DOHH2 (cell line): ENCODE measurements at regions not wholly inside any gene's neighbourhood (a gene's known extent, or its start where the extent isn't known, plus 50 kb on each side); places are given as distances from the start of the nearest gene placed in this dataset.

Experiments
- EZH2phosphoT487 ChIP-seq: fragments of 200-600 bp; sonication (generic); IDR thresholded peaks from 2 replicates; pipeline ENCODE4 v1.6.1; 2017; ENCODE audit warnings: borderline replicate concordance, mild to moderate bottlenecking, antibody characterized with exemption, low read length, moderate library complexity, mixed read lengths
- TF ChIP-seq, protein P1 (sequence below): fragments of 200-600 bp; sonication (generic); IDR thresholded peaks from one replicate; pipeline ENCODE4 v1.5.1; 2014; ENCODE audit warnings: antibody characterized with exemption, mild to moderate bottlenecking, low read depth, low read length; ENCODE audit not compliant: poor library complexity, severe bottlenecking

DNA sequence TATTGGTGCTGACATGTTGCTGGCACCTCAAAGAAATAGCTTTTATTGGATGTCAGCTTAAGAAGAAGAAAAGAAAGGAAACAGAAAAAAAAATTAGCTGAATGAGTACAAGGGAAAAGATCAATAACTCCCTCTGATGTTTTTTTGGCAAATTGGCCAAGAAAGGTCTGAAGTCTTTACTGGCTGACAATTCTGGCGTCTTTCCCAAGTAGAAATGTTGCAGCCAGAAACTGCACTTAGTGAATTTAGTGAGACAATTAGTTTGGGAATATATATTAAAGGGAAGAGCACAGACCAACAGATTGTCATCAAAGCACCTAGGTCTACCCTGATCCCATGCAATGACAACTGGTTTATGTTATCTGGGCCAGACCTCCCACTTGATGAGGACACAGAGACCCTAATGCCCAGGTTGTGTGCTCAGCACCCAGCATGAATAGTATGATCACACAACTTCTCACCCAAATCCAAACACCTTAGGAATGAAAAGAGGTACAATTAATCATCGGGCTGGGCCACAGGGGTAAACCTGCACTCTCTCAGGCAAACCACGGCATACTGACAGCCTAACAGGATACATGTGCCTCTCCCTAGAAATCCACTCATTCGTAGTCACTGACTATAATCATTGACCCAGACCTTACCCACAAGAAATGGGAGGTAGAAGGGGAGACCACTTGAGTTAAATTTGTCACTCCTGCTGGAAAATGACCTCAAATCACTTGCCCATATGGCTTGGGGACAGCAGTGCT is 612.3 kb upstream of the ARID1B start:
- TF ChIP-seq, protein P1, sequence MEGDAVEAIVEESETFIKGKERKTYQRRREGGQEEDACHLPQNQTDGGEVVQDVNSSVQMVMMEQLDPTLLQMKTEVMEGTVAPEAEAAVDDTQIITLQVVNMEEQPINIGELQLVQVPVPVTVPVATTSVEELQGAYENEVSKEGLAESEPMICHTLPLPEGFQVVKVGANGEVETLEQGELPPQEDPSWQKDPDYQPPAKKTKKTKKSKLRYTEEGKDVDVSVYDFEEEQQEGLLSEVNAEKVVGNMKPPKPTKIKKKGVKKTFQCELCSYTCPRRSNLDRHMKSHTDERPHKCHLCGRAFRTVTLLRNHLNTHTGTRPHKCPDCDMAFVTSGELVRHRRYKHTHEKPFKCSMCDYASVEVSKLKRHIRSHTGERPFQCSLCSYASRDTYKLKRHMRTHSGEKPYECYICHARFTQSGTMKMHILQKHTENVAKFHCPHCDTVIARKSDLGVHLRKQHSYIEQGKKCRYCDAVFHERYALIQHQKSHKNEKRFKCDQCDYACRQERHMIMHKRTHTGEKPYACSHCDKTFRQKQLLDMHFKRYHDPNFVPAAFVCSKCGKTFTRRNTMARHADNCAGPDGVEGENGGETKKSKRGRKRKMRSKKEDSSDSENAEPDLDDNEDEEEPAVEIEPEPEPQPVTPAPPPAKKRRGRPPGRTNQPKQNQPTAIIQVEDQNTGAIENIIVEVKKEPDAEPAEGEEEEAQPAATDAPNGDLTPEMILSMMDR: no peak
- no peak for TF ChIP-seq EZH2phosphoT487
